HT-29 (cell line): ENCODE measurements at regions not wholly inside any gene's neighbourhood (a gene's known extent, or its start where the extent isn't known, plus 50 kb on each side); places are given as distances from the start of the nearest gene placed in this dataset.

Experiments used
- DNase-seq: peaks from one replicate; pipeline ENCODE4 v3.0.0-alpha.2; 2015; ENCODE audit warnings: low spot score

GRCh38 chr10:43746906-43747305 is 98.2 kb upstream of the ZNF32 start:
- no peak for DNase-seq

DNA sequence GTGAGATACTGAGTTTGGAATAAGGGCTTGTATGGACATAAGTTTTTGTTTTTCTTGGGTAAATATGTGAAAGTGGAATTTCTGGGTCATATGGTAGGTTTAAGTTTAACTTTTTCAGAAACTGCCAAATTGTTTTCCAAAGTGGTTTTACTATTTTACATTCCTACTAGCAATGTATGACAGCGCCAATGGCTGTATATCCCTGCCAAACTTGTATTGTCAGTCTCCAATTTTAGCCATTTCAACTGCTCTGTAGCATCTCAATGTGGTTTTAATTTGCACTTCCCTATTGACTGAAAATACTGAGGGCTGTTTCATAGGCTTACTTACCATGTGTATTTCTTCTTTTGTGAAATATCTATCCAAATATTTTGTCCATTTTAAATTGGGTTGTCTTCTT is 90.5 kb upstream of the ZNF32 start:
- no peak for DNase-seq

GRCh38 chr10:43737003-43737402 is 88.3 kb upstream of the ZNF32 start:
- no peak for DNase-seq

DNA sequence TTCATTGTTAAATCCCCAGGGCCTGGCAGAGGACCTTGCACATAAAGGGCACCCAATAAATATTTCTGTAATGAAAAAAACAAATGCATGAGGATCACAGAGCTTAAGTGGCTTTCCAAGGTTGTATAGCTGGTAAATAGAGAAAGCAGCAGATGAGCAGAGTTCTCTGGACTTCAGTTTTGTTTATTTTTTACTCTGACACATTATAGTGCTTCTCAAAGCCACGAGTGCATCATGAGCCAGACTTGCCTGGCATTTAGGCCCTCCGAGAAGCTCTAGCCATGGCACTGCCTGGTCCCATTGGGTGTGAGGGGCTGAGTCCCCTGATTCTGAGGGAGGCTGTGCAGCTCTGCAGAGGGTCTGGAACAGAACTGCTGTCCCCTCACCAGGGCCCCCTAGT is 87.2 kb upstream of the ZNF32 start:
- no peak for DNase-seq

DNA sequence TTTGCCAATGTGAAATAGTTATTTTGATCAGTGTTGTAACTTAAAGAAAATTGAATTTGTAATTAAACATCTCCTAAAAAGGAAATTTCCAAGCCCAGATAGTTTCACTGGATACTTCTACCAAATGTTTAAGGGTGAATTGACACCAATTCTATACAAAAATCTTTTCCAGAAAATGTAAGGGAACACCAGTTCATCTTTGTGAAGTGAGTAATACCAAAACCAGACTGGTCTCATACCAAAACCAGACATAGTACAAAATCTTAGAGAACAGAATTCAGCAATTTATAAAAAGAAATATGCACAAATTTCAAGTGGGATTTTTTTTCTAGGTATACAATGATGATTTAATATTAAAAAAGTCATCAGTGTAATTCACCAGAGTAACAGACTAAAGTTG is 86.0 kb upstream of the ZNF32 start:
- DNase-seq, result no peak

DNA sequence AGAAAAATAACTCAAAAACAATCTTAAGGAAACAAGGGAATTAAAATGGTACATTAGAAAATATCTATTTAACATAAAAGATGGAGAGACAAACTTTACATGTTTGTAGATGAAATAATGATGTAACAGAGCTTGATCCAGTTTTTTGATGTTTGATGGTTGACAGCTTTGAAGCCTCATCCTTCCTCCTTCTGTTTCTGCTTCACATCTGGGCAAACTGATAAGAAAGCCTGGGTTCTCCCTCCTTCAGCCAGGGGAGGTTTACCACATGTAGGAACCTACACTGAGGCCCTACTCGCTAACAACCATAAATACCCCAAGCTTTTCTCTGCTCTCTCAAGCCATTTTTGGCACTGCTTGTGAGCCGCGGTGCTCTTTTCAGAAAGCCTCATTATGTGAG is 82.8 kb upstream of the ZNF32 start:
- no peak for DNase-seq

- DNase-seq, result no peak
These were observed 79.7 kb upstream of the ZNF32 start for GRCh38 chr10:43728425-43728824.

DNA sequence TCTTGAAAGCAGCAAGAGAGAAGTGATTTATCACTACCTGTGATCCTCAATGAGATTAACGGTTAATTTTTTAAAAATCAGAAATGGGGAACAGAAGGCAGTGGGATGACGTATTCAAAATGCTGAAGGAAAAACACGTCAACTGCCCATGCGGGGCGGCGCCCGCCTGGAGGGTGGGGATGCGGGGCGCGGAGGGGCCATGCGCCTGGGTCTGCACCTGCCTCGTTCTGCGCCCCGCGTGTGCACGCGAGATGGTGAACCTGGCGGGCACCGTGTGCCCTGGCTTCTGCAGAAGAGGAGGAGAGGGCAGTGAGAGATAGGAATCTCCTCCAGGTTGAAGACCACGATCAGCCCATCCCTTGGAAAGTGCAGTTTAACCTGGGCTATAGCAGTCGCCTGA is 79.3 kb upstream of the ZNF32 start:
- DNase-seq, result no peak

DNA sequence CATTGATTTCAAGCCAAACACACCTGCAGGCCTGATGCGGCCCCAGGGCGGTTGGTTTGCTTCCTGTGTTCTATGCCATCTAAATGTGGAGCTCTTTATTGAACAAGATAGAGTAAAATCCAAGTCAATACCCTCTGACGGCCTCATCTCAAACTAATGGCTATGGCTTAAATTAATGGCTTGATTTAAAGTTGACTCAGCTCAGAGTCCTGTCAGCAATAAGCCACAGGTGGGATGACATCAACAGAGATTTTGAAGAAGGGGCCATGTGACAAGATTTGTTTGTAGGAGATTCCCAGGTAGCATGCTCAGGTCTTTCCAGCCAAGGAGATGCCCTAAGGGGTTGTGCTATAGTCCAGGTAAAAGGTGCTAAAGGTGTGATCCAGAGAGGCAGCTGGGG is 66.7 kb upstream of the ZNF32 start:
- no peak for DNase-seq

DNA sequence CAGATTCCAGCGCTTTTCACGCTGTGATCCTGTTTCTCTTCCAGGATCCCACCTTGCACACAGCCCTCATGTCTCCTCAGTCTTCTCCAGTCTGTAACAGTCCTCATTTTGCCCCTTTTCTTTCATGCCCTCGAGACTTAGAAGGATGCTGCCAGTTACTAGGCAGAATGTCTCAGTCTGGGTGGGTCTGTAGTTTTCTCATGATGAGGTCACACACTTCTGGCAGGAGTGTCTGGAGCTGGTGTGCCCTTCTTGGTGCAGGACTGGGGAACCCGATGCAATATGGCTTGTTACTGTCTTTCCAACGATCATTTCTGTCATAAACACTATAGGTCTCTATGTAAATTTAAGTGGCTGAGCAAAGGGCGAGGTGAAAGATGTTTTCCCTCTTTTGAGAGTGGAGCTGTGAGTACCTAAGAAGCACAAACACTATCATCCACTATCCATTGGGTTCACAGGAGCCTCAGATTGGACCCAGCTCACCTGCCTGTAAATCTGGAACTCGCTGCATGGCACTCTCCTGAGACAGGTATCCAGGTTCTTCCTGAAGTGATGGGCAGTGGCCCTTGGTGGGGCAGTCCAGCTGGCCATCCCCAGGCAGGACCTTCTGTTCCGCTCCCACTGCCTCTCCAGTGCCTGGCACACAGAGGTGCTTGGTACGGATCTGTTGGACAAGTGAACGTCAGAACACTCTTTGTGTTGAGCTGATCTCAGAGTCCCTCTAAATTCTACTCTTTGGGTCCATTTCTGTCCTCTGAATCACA is 64.3 kb upstream of the ZNF32 start:
- DNase-seq, result no peak

- DNase-seq, result no peak
These were observed 62.2 kb upstream of the ZNF32 start for GRCh38 chr10:43710772-43711471.

- no peak for DNase-seq
These were observed 59.6 kb upstream of the ZNF32 start for GRCh38 chr10:43708262-43708661.

- no peak for DNase-seq
These were observed 59.1 kb upstream of the ZNF32 start for GRCh38 chr10:43707770-43708169.

DNA sequence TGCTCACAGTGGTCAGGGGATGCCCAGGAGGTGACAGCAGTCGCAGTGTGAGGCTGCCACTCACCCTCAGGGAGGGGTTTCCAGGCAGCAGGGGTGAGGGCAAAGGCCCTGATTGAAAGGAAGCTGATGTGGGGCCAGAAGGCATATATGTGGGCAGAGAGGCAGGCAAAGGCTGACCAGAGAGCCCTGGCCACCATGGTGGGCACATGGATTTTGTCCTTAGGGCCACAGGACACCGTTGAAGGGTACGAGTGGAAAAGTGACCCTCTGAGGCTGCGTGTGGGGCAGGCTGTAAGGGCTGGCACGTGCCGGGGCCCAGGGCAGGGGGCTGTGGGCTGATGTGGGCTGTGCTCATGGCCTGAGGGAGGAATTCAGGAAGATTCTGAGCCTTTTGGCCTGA is 57.5 kb upstream of the ZNF32 start:
- no peak for DNase-seq

- DNase-seq, result no peak
These were observed 54.6 kb upstream of the ZNF32 start for GRCh38 chr10:43703286-43703685.

- DNase-seq, result no peak
These were observed 54.2 kb upstream of the ZNF32 start for GRCh38 chr10:43702936-43703281.

DNA sequence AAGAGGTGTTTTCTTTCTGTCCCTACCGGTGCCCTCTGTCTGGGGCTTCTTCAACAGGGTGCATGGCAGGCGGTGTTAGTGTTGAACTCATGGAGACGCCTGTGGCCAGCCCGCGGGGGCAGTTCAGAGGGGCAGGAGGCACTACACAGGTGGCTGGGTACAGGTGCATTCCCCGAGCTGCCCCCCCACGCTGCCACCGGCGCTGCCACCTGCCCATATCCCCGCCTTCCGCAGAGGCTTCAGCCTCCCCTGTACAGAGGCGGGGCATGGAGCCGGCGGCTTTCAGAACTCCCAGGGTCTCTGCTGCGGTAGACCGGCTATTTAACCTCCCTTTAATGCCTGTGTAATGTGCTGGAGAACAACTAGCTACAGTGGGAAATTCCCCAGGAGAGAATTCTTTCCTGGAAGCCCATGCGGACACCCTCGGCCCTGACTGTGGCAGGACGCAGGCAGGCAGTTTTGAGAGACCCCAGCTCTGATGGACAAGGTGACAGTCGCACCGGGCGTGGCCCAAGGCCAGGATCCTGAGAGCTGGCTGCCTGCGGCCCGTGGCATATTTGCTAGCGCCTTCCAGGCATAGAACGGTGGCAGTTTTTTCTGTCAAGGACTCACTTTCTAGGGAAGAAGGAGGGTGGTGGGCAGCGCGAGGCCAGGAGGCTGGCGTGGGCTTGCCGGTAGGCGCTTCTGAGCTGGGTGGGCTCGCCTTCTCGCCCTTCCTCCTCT is 53.7 kb upstream of the ZNF32 start:
- DNase-seq, result no peak

DNA sequence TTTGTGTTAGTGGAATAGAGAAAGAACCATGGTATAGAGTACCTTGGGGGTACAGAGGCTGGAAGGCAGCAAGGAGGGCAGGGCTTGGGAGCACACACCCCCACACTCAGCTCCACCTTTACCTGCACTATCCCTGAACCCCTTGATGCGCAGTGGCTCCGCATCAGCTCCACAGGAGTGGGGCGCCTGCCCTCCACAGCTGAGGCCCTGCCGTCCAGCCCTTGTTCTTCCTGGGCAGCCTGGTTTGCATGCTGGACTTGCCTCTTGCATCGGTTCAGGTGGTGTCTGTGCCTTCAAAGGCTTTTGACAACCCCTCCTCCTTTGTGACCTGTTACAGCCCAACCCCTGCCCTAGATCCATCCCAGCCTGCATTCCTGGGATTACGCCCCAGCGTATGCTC is 52.6 kb upstream of the ZNF32 start:
- DNase-seq, result no peak

DNA sequence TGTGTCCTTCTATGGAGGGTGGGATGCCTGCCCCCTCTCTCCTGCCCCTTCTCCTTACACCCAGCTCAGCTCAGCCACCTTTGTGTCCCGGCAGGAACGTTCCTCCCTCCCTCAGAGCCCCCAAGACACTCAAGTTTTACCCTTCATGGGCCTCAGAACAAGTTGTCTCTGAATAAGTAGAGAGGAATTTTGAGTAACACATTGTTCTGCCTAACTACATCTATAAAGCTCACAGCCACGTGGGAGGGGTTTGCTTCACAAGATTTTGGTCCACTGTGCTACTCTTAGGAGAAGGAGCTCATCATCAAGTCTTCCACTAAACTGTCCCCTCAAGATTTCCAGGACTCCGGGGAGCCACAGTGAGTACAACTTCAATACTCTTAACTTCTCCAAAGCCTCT is 51.6 kb upstream of the ZNF32 start:
- no peak for DNase-seq

GRCh38 chr10:43699516-43699915 is 50.8 kb upstream of the ZNF32 start:
- DNase-seq, result no peak
